Stimulated activated naive B cell treated with anti-CD40 and anti-IgM and Interleukin-4, amounts not matched to agents 10 μg/mL and 1 μg/mL and 100 μg/mL, for 72 hours (primary cell): ENCODE measurements at regions not wholly inside any gene's neighbourhood (a gene's known extent, or its start where the extent isn't known, plus 50 kb on each side); places are given as distances from the start of the nearest gene placed in this dataset.
"Not testable (repeated sequence)": the region's sequence is repeated elsewhere in the genome, so short reads cannot be mapped to it uniquely, and the experiment has no call there.

Experiments
- ATAC-seq, 2 donors: fragments of 150-1000 bp; cut with Tn5 transposase; replicated peaks; 2 replicates each; pipeline ENCODE4 v1.10.0; 2021; ENCODE audit warnings: moderate library complexity in 1 of 2
- DNase-seq: peaks from one replicate; pipeline ENCODE4 v3.0.0; 2021
- H3K27ac Mint-ChIP-seq: one replicate; pipeline ENCODE4 v1.8.0; 2022; ENCODE audit warnings: mild to moderate bottlenecking, mixed read lengths
- H3K27me3 Mint-ChIP-seq, 2 donors: one replicate each; pipeline ENCODE4 v1.8.0; 2022; ENCODE audit warnings: mixed read lengths in 2 of 2
- H3K36me3 Mint-ChIP-seq, 2 donors: one replicate each; pipeline ENCODE4 v1.8.0; 2022; ENCODE audit warnings: mixed read lengths in 2 of 2, mild to moderate bottlenecking in 1 of 2
- H3K4me1 Mint-ChIP-seq, 2 donors: one replicate each; pipeline ENCODE4 v1.8.0; 2022; ENCODE audit warnings: mixed read lengths in 2 of 2, mild to moderate bottlenecking in 1 of 2
- H3K4me3 Mint-ChIP-seq, 2 donors: one replicate each; pipeline ENCODE4 v1.8.0; 2022; ENCODE audit warnings: mild to moderate bottlenecking in 2 of 2, mixed read lengths in 2 of 2, moderate library complexity in 1 of 2
- H3K9me3 Mint-ChIP-seq, 2 donors: one replicate each; pipeline ENCODE4 v1.8.0; 2022; ENCODE audit warnings: mixed read lengths in 2 of 2, mild to moderate bottlenecking in 1 of 2

DNA sequence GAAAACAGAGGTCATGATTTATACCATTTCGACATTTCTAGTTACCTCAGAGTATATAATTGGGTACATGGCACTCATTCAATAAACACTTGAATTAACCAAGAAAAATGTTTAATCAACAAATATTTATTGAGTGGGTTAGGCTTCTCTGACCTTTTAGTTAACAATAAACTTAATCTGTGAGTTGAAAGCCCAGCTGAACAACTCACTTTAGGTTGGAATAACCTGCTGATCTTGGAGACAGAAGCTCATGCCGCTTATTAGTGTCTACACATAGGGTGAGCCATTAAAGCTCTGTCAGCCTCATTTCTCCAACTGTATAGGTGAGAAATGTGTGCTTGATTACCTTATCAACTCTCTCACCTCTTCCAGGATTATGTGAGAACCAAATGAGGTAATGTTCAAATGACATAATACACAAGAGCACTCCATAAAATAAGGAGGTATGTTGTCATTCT, 98.2 kb upstream of the DTNBP1 start:
- DNase-seq (no peak), ATAC-seq (no peak)
- Mint-ChIP-seq H3K27me3 (peaks cover 0 to 8% of the 10 kb centered on the region in 2 donors), H3K36me3 (no peaks in the 10 kb centered on the region), H3K4me1 (no peaks in the 10 kb centered on the region), H3K9me3 (peaks cover 0 to 2% of the 10 kb centered on the region in 2 donors), H3K4me3 (no peak overlapping the region), H3K27ac (no peak overlapping the region)

DNA sequence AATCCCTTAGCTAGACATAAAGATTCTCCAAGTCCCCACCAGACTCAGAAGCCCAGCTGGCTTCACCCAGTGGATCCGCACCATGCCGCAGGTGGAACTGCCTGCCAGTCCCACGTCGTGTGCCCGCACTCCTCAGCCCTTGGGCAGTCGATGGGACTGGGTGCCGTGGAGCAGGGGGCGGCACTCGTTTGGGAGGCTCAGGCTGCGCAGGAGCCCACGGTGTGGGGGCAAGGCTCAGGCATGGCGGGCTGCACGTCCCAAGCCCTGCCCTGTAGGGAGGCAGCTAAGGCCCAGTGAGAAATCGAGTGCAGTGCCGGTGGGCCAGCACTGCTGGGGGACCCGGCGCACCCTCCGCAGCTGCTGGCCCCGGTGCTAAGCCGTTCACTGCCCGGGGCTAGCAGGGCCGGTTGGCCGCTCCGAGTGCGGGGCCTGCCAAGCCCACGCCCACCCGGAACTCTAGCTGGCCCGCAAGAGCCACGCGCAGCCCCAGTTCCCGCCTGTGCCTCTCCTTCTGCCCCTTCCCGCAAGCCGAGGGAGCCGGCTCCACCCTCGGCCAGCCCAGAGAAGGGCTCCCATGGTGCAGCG, 95.9 kb upstream of the DTNBP1 start:
- Mint-ChIP-seq H3K36me3 (no peaks in the 10 kb centered on the region), H3K27ac (no peak overlapping the region), H3K4me3 (no peak overlapping the region), H3K4me1 (peaks cover 0 to 1% of the 10 kb centered on the region in 2 donors), H3K27me3 (peaks cover 0 to 3% of the 10 kb centered on the region in 2 donors), H3K9me3 (peaks cover 0 to 2% of the 10 kb centered on the region in 2 donors)
- ATAC-seq (no peak), DNase-seq (no peak)

DNA sequence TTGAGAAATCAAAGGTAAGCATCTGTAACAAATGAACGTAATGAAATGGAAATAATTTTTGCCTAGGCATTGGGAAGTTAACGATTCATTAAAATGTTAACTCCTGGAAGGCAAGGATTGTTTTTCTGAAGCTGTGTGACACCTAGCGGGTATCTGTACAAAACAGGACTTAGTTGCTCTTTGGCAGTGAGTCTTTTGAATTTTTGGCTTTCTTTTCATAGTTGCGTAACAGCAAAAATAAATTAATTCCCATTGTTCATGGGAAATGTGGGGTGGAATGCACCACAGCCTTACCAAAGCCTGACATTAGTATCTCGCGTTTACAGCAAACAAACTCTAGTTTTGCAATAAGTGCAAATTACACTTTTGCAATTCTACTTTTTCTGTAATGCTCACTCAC, 92.7 kb upstream of the DTNBP1 start:
- Mint-ChIP-seq H3K36me3 (no peaks in the 10 kb centered on the region), H3K27ac (no peak overlapping the region), H3K27me3 (no peaks in the 10 kb centered on the region), H3K4me3 (no peak overlapping the region), H3K4me1 (peaks cover 0 to 1% of the 10 kb centered on the region in 2 donors), H3K9me3 (peaks cover 0 to 2% of the 10 kb centered on the region in 2 donors)
- ATAC-seq (no peak), DNase-seq (no peak)

DNA sequence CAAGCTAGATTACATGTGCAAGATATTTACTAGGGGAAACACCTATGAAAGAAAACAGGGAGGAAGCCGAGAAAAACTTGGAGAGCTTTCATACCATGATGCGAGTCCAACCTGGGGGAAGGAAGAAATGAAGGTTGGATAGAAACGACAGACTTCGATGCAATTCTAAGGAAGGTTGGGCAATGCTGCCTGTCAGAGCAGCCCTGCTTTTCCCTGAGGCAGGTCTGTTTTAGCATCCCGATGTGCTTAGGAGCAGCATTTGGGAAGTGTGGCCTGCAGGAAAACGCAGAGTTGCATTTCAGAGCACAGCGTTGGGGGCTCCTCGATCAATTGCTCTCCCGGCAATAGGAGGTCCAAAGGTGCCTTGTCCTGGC, 91.9 kb upstream of the DTNBP1 start:
- Mint-ChIP-seq H3K4me1 (peaks cover 0 to 1% of the 10 kb centered on the region in 2 donors), H3K36me3 (no peaks in the 10 kb centered on the region), H3K27me3 (no peaks in the 10 kb centered on the region), H3K27ac (no peak overlapping the region), H3K4me3 (no peak overlapping the region), H3K9me3 (peaks cover 0 to 2% of the 10 kb centered on the region in 2 donors)
- ATAC-seq, result no peak
- no peak for DNase-seq

DNA sequence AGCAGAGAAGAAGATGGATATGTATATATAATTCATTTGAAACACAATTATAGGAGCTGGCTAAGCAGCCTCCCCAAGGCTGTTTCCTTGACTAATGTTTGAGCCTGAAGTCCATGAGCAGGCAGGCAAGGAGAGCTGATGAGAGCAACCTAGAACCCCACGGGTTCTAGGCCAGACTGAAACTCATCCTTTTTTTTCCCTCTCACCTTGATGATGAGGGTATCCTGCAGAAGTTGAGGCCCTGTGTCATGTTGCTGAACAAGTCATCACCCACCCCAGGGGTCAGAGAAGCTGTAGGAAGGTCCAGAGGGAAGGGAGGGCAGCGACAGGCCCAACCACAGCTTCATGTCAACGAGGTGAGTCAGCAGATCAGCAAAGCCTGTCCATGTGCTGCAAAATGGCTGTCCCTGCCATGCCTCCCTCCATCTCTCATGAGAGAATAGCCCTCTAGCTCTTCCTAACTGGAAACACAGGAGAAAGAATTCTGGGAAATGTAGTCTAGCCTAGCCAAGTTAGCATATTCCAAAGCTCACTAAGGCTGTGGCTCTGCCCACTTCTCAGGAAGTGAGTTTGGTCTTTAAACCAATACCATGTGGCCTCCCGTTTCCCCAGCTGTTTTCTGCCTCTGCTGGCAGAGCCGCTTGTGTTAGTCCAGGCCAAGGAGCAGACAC, 91.3 kb upstream of the DTNBP1 start:
- Mint-ChIP-seq H3K4me3 (no peak overlapping the region), H3K9me3 (peaks cover 0 to 2% of the 10 kb centered on the region in 2 donors), H3K4me1 (peaks cover 0 to 1% of the 10 kb centered on the region in 2 donors), H3K36me3 (no peaks in the 10 kb centered on the region), H3K27ac (peak overlapping the region; percentile 42), H3K27me3 (no peaks in the 10 kb centered on the region)
- ATAC-seq (no peak), DNase-seq (no peak)

DNA sequence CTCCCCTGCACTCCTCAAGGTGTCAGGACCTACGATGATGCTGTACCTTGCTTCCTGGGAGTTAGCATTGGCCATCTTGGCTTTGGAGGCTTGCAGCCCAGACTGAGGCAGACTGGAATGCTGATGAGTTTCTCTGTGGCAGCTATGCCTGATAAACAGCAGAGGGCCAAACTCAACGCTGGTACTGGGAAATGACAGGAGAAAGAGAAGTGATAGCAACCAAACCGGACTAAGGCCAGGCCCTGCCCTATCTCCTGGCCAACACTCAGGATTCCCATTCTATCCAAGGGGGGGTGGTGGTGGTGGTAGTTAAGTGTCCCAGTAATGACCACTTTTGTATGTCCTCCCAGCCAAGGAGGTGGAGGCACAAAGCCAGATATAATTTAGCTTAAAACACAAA, 90.0 kb upstream of the DTNBP1 start:
- Mint-ChIP-seq H3K36me3 (no peaks in the 10 kb centered on the region), H3K27ac (no peak overlapping the region), H3K4me1 (peaks cover 0 to 1% of the 10 kb centered on the region in 2 donors), H3K4me3 (no peak overlapping the region), H3K9me3 (peaks cover 0 to under 1% of the 10 kb centered on the region in 2 donors), H3K27me3 (no peaks in the 10 kb centered on the region)
- DNase-seq (no peak), ATAC-seq (no peak)

DNA sequence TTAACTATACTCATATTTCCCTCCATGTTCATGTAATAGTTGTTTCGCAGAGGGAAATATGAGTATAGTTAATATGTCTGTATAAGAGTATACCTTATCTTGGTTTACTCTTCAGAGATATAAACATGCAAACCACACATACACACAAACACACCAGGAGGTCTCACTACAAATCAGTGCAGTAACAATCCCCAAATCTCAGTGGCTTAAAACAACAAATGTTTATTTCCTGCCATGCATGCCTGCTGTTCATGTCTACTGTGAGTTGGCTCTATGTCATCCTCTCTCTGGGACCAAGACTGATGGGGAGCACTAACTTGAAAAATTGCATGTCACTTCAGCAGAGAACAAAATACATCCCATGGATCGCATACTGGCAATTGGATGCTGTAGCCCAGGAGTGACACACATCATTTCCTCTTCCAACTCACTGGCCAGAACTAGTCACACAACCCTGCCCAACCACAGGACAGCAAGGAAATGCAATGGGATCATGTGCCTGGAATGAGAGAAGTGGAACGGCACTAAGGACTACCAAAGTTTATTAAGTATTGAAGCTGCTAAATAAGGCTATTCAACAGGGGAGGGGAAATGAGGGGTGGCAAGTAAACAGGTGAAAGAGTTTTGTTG, 89.0 kb upstream of the DTNBP1 start:
- DNase-seq (no peak), ATAC-seq (no peak)
- H3K4me3 Mint-ChIP-seq, result no peak overlapping the region
- H3K36me3 Mint-ChIP-seq, result no peaks in the 10 kb centered on the region
- H3K4me1 Mint-ChIP-seq, result peaks cover 0 to 1% of the 10 kb centered on the region in 2 donors
- H3K27ac Mint-ChIP-seq, result no peak overlapping the region
- H3K27me3 Mint-ChIP-seq, result no peaks in the 10 kb centered on the region
- H3K9me3 Mint-ChIP-seq, result no peaks in the 10 kb centered on the region

DNA sequence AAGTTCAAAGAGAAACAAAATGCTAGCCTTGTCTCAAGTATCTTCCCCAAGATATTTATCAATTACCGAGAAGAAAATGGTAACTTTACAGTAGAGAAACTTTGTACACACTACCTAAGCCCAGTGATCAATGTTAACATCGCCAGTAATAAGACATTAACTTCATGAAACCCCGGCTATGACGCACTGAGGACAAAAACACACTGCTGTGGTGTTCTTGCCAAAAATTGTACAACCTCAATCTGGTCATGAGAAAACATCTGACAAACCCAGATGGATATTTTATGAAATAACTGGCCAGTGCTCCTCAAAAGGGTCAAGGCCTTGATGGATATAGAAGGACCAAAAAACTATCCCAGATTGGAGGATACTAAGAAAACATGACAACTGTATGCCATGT, 85.5 kb upstream of the DTNBP1 start:
- H3K36me3 Mint-ChIP-seq, result peaks cover 4 to 8% of the 10 kb centered on the region in 2 donors
- H3K9me3 Mint-ChIP-seq, result peaks cover 4 to 7% of the 10 kb centered on the region in 2 donors
- DNase-seq (no peak), ATAC-seq (no peak)
- H3K4me1 Mint-ChIP-seq, result peaks cover 0 to 2% of the 10 kb centered on the region in 2 donors
- H3K27ac Mint-ChIP-seq, result no peak overlapping the region
- no peak overlapping the region for H3K4me3 Mint-ChIP-seq
- peaks cover 0 to 3% of the 10 kb centered on the region in 2 donors for H3K27me3 Mint-ChIP-seq

DNA sequence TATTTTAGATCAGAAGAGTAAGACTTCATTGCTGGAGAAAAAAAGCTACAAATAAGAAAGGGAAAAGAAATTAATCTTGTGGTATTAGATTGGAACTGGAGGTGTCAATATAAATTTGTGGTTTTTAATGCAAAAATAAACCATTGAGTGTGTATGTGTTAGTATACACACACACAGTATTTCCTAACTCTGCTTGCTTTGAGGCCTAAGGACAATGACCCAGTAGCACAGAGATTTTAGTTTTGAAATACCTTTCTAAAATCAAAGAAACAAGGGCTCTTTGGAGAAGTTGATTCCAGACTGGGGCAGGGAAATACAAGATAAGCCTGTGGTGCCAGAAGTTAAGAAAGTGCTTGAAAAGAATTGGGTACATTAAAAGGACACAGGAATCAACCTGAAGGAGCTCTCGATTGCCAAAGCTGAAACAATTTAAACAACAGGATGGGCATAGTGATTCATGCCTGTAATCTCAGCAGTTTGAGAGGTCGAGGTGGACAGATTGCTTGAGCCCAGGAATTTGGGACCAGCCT, 84.6 kb upstream of the DTNBP1 start:
- H3K27me3 Mint-ChIP-seq, result peaks cover 0 to 6% of the 10 kb centered on the region in 2 donors
- DNase-seq (no peak), ATAC-seq (no peak)
- no peak overlapping the region for H3K27ac Mint-ChIP-seq
- H3K4me1 Mint-ChIP-seq, result peaks cover 0 to 2% of the 10 kb centered on the region in 2 donors
- no peak overlapping the region for H3K4me3 Mint-ChIP-seq
- peaks cover 4 to 9% of the 10 kb centered on the region in 2 donors for H3K9me3 Mint-ChIP-seq
- H3K36me3 Mint-ChIP-seq, result peaks cover 4 to 9% of the 10 kb centered on the region in 2 donors

DNA sequence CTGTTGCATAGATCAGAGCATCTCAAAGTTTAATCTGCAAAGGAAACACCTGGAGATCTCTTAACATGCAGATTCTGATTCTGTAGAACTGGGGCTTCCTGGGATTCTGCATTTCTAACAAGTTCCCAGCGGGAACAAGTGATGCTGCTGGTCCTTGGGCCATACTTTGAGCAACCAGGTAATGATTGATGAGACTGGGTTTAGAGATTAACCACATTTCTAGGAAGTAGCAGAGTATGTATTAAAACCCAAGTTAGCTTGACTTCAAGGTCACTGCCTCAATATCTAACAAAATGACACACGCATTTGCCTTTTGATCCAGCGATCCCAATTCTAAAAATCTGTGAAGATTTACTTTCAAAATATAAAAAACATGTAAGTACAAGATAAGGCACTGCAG, 83.0 kb upstream of the DTNBP1 start:
- Mint-ChIP-seq H3K4me3 (no peak overlapping the region), H3K27me3 (peaks cover 0 to 10% of the 10 kb centered on the region in 2 donors), H3K4me1 (peaks cover 0 to 2% of the 10 kb centered on the region in 2 donors), H3K36me3 (peaks cover 4 to 9% of the 10 kb centered on the region in 2 donors), H3K9me3 (peaks cover 5 to 13% of the 10 kb centered on the region in 2 donors), H3K27ac (no peak overlapping the region)
- DNase-seq (no peak), ATAC-seq (no peak)

DNA sequence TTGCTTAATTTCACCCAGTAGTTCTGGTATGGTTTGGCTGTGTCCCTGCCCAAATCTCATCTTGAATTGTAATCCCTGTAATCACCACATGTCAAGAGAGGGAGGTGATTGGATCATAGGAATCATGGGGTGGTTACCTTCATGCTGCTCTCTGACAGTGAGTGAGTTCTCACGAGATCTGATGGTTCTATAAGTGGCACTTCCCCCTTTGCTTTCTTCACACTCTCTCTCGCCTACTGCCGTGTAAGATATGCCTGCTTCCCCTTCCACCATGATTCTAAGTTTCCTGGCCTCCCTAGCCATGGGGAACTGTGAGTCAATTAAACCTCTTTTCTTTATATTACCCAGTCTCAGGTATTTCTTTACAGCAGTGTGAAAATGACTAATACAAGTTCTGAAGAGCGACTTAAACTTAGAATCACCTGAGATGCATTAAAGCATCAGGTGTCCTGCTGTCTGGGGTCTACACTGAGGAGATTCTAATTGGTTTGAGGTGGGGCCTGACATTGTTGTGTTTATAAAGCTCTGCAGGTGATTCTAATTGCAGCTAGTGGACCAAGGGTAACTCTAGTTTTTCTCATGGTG, 82.1 kb upstream of the DTNBP1 start:
- DNase-seq (peak; percentile 13), ATAC-seq (peak; percentile 84 to 89)
- Mint-ChIP-seq H3K27ac (peak overlapping the region; percentile 20), H3K9me3 (peaks cover 5 to 13% of the 10 kb centered on the region in 2 donors), H3K4me1 (peaks cover 0 to 2% of the 10 kb centered on the region in 2 donors), H3K4me3 (no peak overlapping the region), H3K27me3 (peaks cover 0 to 10% of the 10 kb centered on the region in 2 donors), H3K36me3 (peaks cover 4 to 9% of the 10 kb centered on the region in 2 donors)

DNA sequence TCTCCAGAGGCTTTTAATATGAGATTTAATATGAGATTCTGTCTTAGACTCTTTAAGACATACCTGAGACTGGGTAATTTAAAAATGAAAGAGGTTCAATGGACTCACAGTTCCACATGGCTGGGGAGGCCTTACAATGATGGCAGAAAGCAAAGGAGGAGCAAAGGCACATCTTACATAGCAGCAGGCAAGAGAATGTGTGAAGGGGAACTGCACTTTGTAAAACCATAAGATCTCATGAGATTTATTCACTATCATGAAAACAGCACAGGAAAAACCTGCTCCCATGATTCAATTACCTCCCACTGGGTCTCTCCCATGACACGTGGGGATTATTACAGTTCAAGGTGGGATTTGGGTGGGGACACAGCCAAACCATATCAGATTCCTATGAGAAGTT, 79.2 kb upstream of the DTNBP1 start:
- not testable (repeated sequence) for H3K36me3 Mint-ChIP-seq, H3K4me1 Mint-ChIP-seq, H3K4me3 Mint-ChIP-seq, H3K27ac Mint-ChIP-seq, H3K27me3 Mint-ChIP-seq, ATAC-seq, DNase-seq
- H3K9me3 Mint-ChIP-seq, result peaks cover 5 to 13% of the 10 kb centered on the region in 2 donors

DNA sequence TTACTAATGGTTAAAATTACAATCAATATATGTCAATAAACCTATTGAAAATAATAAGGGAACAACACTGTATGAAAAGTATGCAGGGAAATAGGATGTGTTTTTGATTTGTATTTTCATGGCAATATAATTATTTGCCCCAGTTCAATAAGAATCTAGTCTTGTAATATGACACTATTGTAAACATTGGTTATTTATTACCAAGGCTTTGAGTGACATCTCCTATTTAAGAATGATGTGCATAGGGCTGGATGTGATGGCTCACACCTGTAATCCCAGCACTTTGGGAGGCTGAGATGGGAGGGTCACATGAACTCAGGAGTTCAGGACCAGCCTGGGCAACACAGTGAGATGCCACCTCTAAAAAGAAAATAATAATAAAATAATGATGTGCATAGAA, 78.6 kb upstream of the DTNBP1 start:
- H3K36me3 Mint-ChIP-seq, result peaks cover 4 to 9% of the 10 kb centered on the region in 2 donors
- H3K9me3 Mint-ChIP-seq, result peaks cover 5 to 13% of the 10 kb centered on the region in 2 donors
- peaks cover 0 to 2% of the 10 kb centered on the region in 2 donors for H3K4me1 Mint-ChIP-seq
- ATAC-seq (no peak), DNase-seq (no peak)
- H3K27me3 Mint-ChIP-seq, result peaks cover 0 to 10% of the 10 kb centered on the region in 2 donors
- no peak overlapping the region for H3K4me3 Mint-ChIP-seq
- H3K27ac Mint-ChIP-seq, result no peak overlapping the region

DNA sequence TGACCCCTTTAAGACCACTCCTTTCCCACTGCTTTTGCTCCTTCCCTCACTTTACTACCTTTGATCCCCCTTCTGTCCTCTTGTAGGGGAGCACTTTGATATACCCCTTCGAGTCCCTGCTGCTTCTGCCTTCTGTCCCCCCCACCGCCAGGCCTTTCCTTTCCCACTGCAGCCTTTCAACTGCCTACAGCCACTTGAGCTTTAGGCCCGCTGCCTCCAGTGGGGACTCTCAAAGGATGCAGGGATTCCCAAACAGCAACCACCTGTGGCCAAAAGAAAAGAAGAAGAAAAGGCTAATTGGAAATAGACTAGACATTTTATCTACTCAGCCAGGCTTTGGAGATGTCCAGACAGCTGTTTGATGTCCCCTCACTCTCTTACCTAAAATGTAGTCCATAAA, 77.0 kb upstream of the DTNBP1 start:
- Mint-ChIP-seq H3K9me3 (peaks cover 4 to 10% of the 10 kb centered on the region in 2 donors), H3K4me3 (no peak overlapping the region), H3K36me3 (peaks cover 2 to 7% of the 10 kb centered on the region in 2 donors), H3K27ac (no peak overlapping the region), H3K4me1 (peaks cover 6 to 13% of the 10 kb centered on the region in 2 donors), H3K27me3 (peaks cover 0 to 10% of the 10 kb centered on the region in 2 donors)
- DNase-seq, result no peak
- no peak for ATAC-seq
